ENCODE measurements at regions not wholly inside any gene's neighbourhood (a gene's known extent, or its start where the extent isn't known, plus 50 kb on each side); places are given as distances from the start of the nearest gene placed in this dataset.

- H3K36me3 ChIP-seq, result no peaks in the 10 kb centered on the region
- H3K9me3 ChIP-seq, result peaks cover 0 to 18% (median 0%) of the 10 kb centered on the region in 4 donors
- peaks cover 0 to 7% (median 0%) of the 10 kb centered on the region in 4 donors for H3K4me1 ChIP-seq
- DNase-seq (ENCODE audit: low spot score in 2 of 2), result no peak
- TF ChIP-seq CTCF (IDR thresholded peaks at IDR 0.05), result no peak
- no peak for TF ChIP-seq POLR2A (IDR thresholded peaks at IDR 0.05)
- no peak for TF ChIP-seq EP300 (IDR thresholded peaks at IDR 0.05)
- WGBS, 2 donors, result 53 to 63% methylated on average over 5 of the region's 5 CpGs
- no peaks in the 10 kb centered on the region for H3K27me3 ChIP-seq
- no peak overlapping the region for H3K27ac ChIP-seq
- no peak overlapping the region for H3K4me3 ChIP-seq
These were observed 71.0 kb downstream of the TMPRSS5 start for GRCh38 chr11:113634940-113635575.

- H3K36me3 ChIP-seq, result no peaks in the 10 kb centered on the region
- no peak for TF ChIP-seq EP300 (IDR thresholded peaks at IDR 0.05)
- no peak for TF ChIP-seq POLR2A (IDR thresholded peaks at IDR 0.05)
- no peak for TF ChIP-seq CTCF (IDR thresholded peaks at IDR 0.05)
- no peaks in the 10 kb centered on the region for H3K27me3 ChIP-seq
- no peak overlapping the region for H3K27ac ChIP-seq
- no peak overlapping the region for H3K4me3 ChIP-seq
- H3K4me1 ChIP-seq, result peaks cover 0 to 7% (median 0%) of the 10 kb centered on the region in 4 donors
- WGBS, 2 donors, result 29 to 32% methylated on average over 2 of the region's 2 CpGs
- H3K9me3 ChIP-seq, result peaks cover 0 to 18% (median 0%) of the 10 kb centered on the region in 4 donors
- no peak for DNase-seq (ENCODE audit: low spot score in 2 of 2)
These were observed 73.1 kb downstream of the TMPRSS5 start for GRCh38 chr11:113632981-113633380.

- DNase-seq (ENCODE audit: low spot score in 2 of 2), result no peak
- no peak for TF ChIP-seq CTCF (IDR thresholded peaks at IDR 0.05)
- TF ChIP-seq POLR2A (IDR thresholded peaks at IDR 0.05), result no peak
- TF ChIP-seq EP300 (IDR thresholded peaks at IDR 0.05), result no peak
- Histone ChIP-seq H3K27me3 (no peaks in the 10 kb centered on the region), H3K4me3 (no peak overlapping the region), H3K27ac (no peak overlapping the region), H3K9me3 (no peaks in the 10 kb centered on the region), H3K36me3 (no peaks in the 10 kb centered on the region), H3K4me1 (peaks cover 0 to 7% (median 0%) of the 10 kb centered on the region in 4 donors)
- 90% methylated on average over 8 of the region's 8 CpGs for WGBS, 2 donors
These were observed 76.5 kb downstream of the TMPRSS5 start for GRCh38 chr11:113629562-113629961.

- WGBS, 2 donors, result 55 to 56% methylated on average over 2 of the region's 2 CpGs
- H3K36me3 ChIP-seq, result no peaks in the 10 kb centered on the region
- H3K4me1 ChIP-seq, result peaks cover 0 to 7% (median 0%) of the 10 kb centered on the region in 4 donors
- no peak for DNase-seq (ENCODE audit: low spot score in 2 of 2)
- no peaks in the 10 kb centered on the region for H3K9me3 ChIP-seq
- no peak overlapping the region for H3K4me3 ChIP-seq
- TF ChIP-seq CTCF (IDR thresholded peaks at IDR 0.05) (no peak), POLR2A (IDR thresholded peaks at IDR 0.05) (no peak), EP300 (IDR thresholded peaks at IDR 0.05) (no peak)
- H3K27ac ChIP-seq, result no peak overlapping the region
- H3K27me3 ChIP-seq, result no peaks in the 10 kb centered on the region
These were observed 77.2 kb downstream of the TMPRSS5 start for GRCh38 chr11:113628912-113629311.

GRCh38 chr11:113627946-113628345, 78.2 kb downstream of the TMPRSS5 start:
- TF ChIP-seq EP300 (IDR thresholded peaks at IDR 0.05) (no peak), CTCF (IDR thresholded peaks at IDR 0.05) (no peak), POLR2A (IDR thresholded peaks at IDR 0.05) (no peak)
- H3K9me3 ChIP-seq, result no peaks in the 10 kb centered on the region
- no peak overlapping the region for H3K27ac ChIP-seq
- H3K27me3 ChIP-seq, result no peaks in the 10 kb centered on the region
- peaks cover 0 to 4% (median 0%) of the 10 kb centered on the region in 4 donors for H3K4me1 ChIP-seq
- H3K4me3 ChIP-seq, result no peak overlapping the region
- no peak for DNase-seq (ENCODE audit: low spot score in 2 of 2)
- H3K36me3 ChIP-seq, result no peaks in the 10 kb centered on the region
- WGBS, 2 donors, result 93 to 97% methylated on average over 3 of the region's 3 CpGs

All from tibial nerve (tissue), 4 donors.